SK-N-SH treated with all-trans-retinoic acid at 6 μM for 48 hours (cell line): ENCODE measurements at regions not wholly inside any gene's neighbourhood (a gene's known extent, or its start where the extent isn't known, plus 50 kb on each side); places are given as distances from the start of the nearest gene placed in this dataset.

Experiments used
- ARNTL ChIP-seq: fragments of 450-650 bp; formaldehyde crosslinking; IDR thresholded peaks from 2 replicates; pipeline ENCODE4 v1.5.0; 2020; ENCODE audit warnings: low read depth, mild to moderate bottlenecking, moderate library complexity, borderline replicate concordance
- BACH2 ChIP-seq: fragments of 250-450 bp; sonication (Bioruptor Pico); IDR thresholded peaks from 2 replicates; pipeline ENCODE4 v1.9.0; 2021; ENCODE audit warnings: mild to moderate bottlenecking, borderline replicate concordance
- CSDC2 ChIP-seq: fragments of 250-450 bp; sonication (Bioruptor Pico); IDR thresholded peaks from 2 replicates; pipeline ENCODE4 v1.5.0; 2020; ENCODE audit warnings: mild to moderate bottlenecking, moderate library complexity
- ESRRG ChIP-seq: fragments of 250-450 bp; sonication (Bioruptor Pico); IDR thresholded peaks from 2 replicates; pipeline ENCODE4 v1.6.1; 2021; ENCODE audit warnings: mild to moderate bottlenecking
- GLIS3 ChIP-seq: fragments of 250-450 bp; sonication (Bioruptor Pico); IDR thresholded peaks from 2 replicates; pipeline ENCODE4 v1.5.0; 2020; ENCODE audit warnings: mild to moderate bottlenecking, moderate library complexity
- RARB ChIP-seq: fragments of 250-450 bp; sonication (Bioruptor Pico); IDR thresholded peaks from 2 replicates; pipeline ENCODE4 v1.8.0; 2021; ENCODE audit warnings: mild to moderate bottlenecking, moderate library complexity
- SNAI2 ChIP-seq: fragments of 250-450 bp; sonication (Bioruptor Pico); IDR thresholded peaks from 2 replicates; pipeline ENCODE4 v1.5.0; 2020; ENCODE audit warnings: mild to moderate bottlenecking, moderate library complexity
- TOX ChIP-seq: fragments of 250-450 bp; sonication (Bioruptor Pico); IDR thresholded peaks from 2 replicates; pipeline ENCODE4 v1.8.0; 2021; ENCODE audit warnings: mild to moderate bottlenecking, moderate library complexity, borderline replicate concordance
- ZFP3 ChIP-seq: fragments of 250-450 bp; sonication (Bioruptor Pico); IDR thresholded peaks from 2 replicates; pipeline ENCODE4 v1.5.0; 2020; ENCODE audit warnings: mild to moderate bottlenecking, moderate library complexity
- ZNF565 ChIP-seq: fragments of 450-650 bp; formaldehyde crosslinking; conservative IDR thresholded peaks from 2 replicates; pipeline ENCODE4 v1.5.0; 2020; ENCODE audit warnings: low read depth, mild to moderate bottlenecking, moderate library complexity
- ZNF70 ChIP-seq: fragments of 450-650 bp; formaldehyde crosslinking; IDR thresholded peaks from 2 replicates; pipeline ENCODE4 v1.5.0; 2020; ENCODE audit warnings: mild to moderate bottlenecking, moderate library complexity
- TF ChIP-seq, protein P1 (sequence below): fragments of 250-450 bp; sonication (Bioruptor Pico); IDR thresholded peaks from 2 replicates; pipeline ENCODE4 v1.8.0; 2020; ENCODE audit warnings: mild to moderate bottlenecking, moderate library complexity, borderline replicate concordance
- TF ChIP-seq, protein P2 (sequence below): fragments of 250-450 bp; sonication (Bioruptor Pico); IDR thresholded peaks from 2 replicates; pipeline ENCODE4 v1.5.1; 2021; ENCODE audit warnings: mild to moderate bottlenecking, moderate library complexity
- TF ChIP-seq, protein P3 (sequence below): fragments of 250-450 bp; sonication (Bioruptor Pico); IDR thresholded peaks from 2 replicates; pipeline ENCODE4 v1.5.1; 2020; ENCODE audit warnings: low read depth, mild to moderate bottlenecking, moderate library complexity

DNA sequence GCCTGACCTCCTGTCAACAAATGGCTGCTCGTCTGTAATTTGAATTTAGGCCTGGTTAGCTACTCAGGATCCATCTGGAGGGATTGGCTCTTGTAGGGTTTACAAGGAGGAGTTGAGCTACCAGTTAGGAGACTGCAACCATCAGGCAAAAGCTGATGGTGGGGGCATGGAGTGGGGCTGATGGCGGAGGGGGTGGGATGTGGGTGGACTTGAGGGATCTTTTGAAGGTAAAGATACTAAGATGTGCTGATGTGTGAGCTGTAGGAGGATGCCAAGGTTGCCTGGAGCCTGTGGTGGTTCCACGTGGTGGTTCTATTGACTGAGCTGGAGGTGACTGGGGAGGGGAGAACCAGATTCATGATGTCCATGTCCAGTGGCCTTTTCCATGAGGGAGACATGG is 240.7 kb downstream of the LPIN1 start:
- no peak for TF ChIP-seq GLIS3 (CRISPR knock-in tag)
- no peak for TF ChIP-seq RARB (CRISPR knock-in tag)
- no peak for TF ChIP-seq SNAI2 (CRISPR knock-in tag)
- no peak for TF ChIP-seq ARNTL (CRISPR knock-in tag)
- TF ChIP-seq, protein P1, sequence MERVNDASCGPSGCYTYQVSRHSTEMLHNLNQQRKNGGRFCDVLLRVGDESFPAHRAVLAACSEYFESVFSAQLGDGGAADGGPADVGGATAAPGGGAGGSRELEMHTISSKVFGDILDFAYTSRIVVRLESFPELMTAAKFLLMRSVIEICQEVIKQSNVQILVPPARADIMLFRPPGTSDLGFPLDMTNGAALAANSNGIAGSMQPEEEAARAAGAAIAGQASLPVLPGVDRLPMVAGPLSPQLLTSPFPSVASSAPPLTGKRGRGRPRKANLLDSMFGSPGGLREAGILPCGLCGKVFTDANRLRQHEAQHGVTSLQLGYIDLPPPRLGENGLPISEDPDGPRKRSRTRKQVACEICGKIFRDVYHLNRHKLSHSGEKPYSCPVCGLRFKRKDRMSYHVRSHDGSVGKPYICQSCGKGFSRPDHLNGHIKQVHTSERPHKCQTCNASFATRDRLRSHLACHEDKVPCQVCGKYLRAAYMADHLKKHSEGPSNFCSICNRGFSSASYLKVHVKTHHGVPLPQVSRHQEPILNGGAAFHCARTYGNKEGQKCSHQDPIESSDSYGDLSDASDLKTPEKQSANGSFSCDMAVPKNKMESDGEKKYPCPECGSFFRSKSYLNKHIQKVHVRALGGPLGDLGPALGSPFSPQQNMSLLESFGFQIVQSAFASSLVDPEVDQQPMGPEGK, result no peak
- no peak for TF ChIP-seq ZNF565 (CRISPR knock-in tag)
- TF ChIP-seq ZNF70 (CRISPR knock-in tag), result no peak
- TF ChIP-seq, protein P2, sequence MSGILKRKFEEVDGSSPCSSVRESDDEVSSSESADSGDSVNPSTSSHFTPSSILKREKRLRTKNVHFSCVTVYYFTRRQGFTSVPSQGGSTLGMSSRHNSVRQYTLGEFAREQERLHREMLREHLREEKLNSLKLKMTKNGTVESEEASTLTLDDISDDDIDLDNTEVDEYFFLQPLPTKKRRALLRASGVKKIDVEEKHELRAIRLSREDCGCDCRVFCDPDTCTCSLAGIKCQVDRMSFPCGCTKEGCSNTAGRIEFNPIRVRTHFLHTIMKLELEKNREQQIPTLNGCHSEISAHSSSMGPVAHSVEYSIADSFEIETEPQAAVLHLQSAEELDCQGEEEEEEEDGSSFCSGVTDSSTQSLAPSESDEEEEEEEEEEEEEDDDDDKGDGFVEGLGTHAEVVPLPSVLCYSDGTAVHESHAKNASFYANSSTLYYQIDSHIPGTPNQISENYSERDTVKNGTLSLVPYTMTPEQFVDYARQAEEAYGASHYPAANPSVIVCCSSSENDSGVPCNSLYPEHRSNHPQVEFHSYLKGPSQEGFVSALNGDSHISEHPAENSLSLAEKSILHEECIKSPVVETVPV (CRISPR knock-in tag), result no peak
- no peak for TF ChIP-seq TOX (CRISPR knock-in tag)
- no peak for TF ChIP-seq BACH2 (CRISPR knock-in tag)
- TF ChIP-seq, protein P3, sequence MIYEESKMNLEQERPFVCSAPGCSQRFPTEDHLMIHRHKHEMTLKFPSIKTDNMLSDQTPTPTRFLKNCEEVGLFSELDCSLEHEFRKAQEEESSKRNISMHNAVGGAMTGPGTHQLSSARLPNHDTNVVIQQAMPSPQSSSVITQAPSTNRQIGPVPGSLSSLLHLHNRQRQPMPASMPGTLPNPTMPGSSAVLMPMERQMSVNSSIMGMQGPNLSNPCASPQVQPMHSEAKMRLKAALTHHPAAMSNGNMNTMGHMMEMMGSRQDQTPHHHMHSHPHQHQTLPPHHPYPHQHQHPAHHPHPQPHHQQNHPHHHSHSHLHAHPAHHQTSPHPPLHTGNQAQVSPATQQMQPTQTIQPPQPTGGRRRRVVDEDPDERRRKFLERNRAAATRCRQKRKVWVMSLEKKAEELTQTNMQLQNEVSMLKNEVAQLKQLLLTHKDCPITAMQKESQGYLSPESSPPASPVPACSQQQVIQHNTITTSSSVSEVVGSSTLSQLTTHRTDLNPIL, result no peak
- TF ChIP-seq ESRRG (CRISPR knock-in tag), result no peak
- no peak for TF ChIP-seq ZFP3 (CRISPR knock-in tag)
- no peak for TF ChIP-seq CSDC2 (CRISPR knock-in tag)
